ENCODE measurements at regions not wholly inside any gene's neighbourhood (a gene's known extent, or its start where the extent isn't known, plus 50 kb on each side); places are given as distances from the start of the nearest gene placed in this dataset.

- TF ChIP-seq, protein P1, sequence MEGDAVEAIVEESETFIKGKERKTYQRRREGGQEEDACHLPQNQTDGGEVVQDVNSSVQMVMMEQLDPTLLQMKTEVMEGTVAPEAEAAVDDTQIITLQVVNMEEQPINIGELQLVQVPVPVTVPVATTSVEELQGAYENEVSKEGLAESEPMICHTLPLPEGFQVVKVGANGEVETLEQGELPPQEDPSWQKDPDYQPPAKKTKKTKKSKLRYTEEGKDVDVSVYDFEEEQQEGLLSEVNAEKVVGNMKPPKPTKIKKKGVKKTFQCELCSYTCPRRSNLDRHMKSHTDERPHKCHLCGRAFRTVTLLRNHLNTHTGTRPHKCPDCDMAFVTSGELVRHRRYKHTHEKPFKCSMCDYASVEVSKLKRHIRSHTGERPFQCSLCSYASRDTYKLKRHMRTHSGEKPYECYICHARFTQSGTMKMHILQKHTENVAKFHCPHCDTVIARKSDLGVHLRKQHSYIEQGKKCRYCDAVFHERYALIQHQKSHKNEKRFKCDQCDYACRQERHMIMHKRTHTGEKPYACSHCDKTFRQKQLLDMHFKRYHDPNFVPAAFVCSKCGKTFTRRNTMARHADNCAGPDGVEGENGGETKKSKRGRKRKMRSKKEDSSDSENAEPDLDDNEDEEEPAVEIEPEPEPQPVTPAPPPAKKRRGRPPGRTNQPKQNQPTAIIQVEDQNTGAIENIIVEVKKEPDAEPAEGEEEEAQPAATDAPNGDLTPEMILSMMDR (IDR thresholded peaks at IDR 0.05), result no peak
- TF ChIP-seq POLR2A (IDR thresholded peaks at IDR 0.05), result no peak
Measured at GRCh38 chr5:103374473-103374963, 116.0 kb downstream of the MACIR start.
